ENCODE measurements at regions not wholly inside any gene's neighbourhood (a gene's known extent, or its start where the extent isn't known, plus 50 kb on each side); places are given as distances from the start of the nearest gene placed in this dataset.

DNA sequence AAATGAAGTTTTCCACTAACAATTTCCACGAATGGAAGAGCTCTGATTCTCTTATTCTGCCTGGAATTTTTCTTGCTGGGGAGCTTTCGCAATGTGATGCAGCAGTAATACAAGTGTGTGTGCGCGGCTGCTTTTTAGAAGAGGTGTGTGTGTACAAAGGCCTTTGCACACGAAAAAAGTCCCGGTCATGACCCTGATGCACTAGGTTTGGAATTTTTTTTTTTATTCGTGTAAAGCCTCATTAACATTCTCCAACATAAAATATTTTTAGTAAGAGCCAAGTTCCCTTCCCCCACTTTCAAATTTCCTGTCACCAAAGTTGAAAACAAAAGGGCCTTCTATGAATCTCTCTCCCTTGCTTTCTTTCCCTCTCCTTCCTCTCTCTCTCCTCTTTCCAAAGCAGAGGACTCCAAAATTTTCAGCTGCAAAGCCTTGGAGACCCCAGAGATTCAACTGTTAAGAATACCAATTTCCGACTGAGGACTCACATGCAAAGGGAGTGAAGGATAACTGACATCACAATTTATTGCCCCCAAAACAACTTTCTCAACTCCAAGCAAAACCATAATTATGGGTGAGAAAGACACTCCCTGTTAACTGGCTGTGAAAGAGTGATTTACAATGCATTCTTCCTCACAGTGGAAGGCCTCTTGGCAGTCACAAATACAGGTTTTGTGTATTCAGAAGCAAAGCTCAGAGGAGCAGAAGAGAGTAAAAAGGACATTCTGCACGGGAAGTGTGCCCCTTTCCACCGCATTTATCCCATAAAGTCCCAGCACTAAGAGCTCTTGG is 421.2 kb upstream of the JARID2 start:
- H3K79me2 ChIP-seq: no peaks in the 10 kb centered on the region
- H3K9me3 ChIP-seq (ENCODE audit: low read depth): no peaks in the 10 kb centered on the region
- DNase-seq (ENCODE audit: low spot score): no peak
- H3K27me3 ChIP-seq: no peaks in the 10 kb centered on the region
- no peak overlapping the region for H3K4me3 ChIP-seq
- no peak overlapping the region for H2AFZ ChIP-seq
- H3K4me1 ChIP-seq (ENCODE audit: insufficient read depth): peaks cover 11% of the 10 kb centered on the region
- H3K27ac ChIP-seq: no peak overlapping the region
- no peaks in the 10 kb centered on the region for H3K36me3 ChIP-seq (replicated peaks; ENCODE audit: insufficient read depth, low read depth)
- H3K4me2 ChIP-seq: no peak overlapping the region
- 51% methylated on average over 10 of the region's 10 CpGs for WGBS (ENCODE audit: low lambda C conversion rate, missing lambda C conversion rate)
- no peaks in the 10 kb centered on the region for H4K20me1 ChIP-seq (ENCODE audit: insufficient read depth, poor library complexity, severe bottlenecking)
- no peaks in the 10 kb centered on the region for H3K9me2 ChIP-seq (replicated peaks; ENCODE audit: insufficient read depth)
- TF ChIP-seq EZH2phosphoT487 (IDR thresholded peaks at IDR 0.05; ENCODE audit: low read depth, severe bottlenecking, unreplicated experiment) (no peak), EZH2 (IDR thresholded peaks at IDR 0.05; ENCODE audit: borderline replicate concordance) (no peak)
- TF ChIP-seq, protein P1, sequence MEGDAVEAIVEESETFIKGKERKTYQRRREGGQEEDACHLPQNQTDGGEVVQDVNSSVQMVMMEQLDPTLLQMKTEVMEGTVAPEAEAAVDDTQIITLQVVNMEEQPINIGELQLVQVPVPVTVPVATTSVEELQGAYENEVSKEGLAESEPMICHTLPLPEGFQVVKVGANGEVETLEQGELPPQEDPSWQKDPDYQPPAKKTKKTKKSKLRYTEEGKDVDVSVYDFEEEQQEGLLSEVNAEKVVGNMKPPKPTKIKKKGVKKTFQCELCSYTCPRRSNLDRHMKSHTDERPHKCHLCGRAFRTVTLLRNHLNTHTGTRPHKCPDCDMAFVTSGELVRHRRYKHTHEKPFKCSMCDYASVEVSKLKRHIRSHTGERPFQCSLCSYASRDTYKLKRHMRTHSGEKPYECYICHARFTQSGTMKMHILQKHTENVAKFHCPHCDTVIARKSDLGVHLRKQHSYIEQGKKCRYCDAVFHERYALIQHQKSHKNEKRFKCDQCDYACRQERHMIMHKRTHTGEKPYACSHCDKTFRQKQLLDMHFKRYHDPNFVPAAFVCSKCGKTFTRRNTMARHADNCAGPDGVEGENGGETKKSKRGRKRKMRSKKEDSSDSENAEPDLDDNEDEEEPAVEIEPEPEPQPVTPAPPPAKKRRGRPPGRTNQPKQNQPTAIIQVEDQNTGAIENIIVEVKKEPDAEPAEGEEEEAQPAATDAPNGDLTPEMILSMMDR (IDR thresholded peaks at IDR 0.05; ENCODE audit: poor library complexity): no peak

DNA sequence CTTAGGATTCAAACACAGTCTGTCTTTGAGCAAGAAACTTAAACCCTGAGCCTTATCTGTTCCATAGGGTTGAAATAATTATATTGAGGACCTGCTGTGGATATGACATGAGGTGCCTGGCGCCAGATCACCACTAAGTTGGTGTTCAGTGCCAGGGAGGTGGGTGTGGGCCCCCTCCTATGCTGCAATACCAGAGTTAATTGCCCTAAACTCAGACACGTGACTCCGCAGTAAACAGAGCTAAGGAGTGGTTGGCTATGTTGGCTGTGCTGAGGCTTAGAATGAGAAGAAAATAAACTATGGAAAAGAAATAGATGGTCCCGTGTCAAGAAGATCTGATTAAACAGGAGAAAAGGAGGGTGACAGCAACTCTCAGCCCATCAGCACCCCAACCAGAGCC is 419.4 kb upstream of the JARID2 start:
- H4K20me1 ChIP-seq (ENCODE audit: insufficient read depth, poor library complexity, severe bottlenecking): no peaks in the 10 kb centered on the region
- H3K9me3 ChIP-seq (ENCODE audit: low read depth): no peaks in the 10 kb centered on the region
- H3K4me2 ChIP-seq: no peak overlapping the region
- H2AFZ ChIP-seq: no peak overlapping the region
- H3K79me2 ChIP-seq: no peaks in the 10 kb centered on the region
- 77% methylated on average over 4 of the region's 4 CpGs for WGBS (ENCODE audit: low lambda C conversion rate, missing lambda C conversion rate)
- peaks cover 6% of the 10 kb centered on the region for H3K27me3 ChIP-seq
- no peaks in the 10 kb centered on the region for H3K9me2 ChIP-seq (replicated peaks; ENCODE audit: insufficient read depth)
- DNase-seq (ENCODE audit: low spot score): no peak
- no peak overlapping the region for H3K4me3 ChIP-seq
- H3K27ac ChIP-seq: no peak overlapping the region
- peaks cover 11% of the 10 kb centered on the region for H3K4me1 ChIP-seq (ENCODE audit: insufficient read depth)
- no peaks in the 10 kb centered on the region for H3K36me3 ChIP-seq (replicated peaks; ENCODE audit: insufficient read depth, low read depth)
- TF ChIP-seq EZH2phosphoT487 (IDR thresholded peaks at IDR 0.05; ENCODE audit: low read depth, severe bottlenecking, unreplicated experiment): no peak
- TF ChIP-seq EZH2 (IDR thresholded peaks at IDR 0.05; ENCODE audit: borderline replicate concordance): no peak
- TF ChIP-seq, protein P1 (IDR thresholded peaks at IDR 0.05; ENCODE audit: poor library complexity): no peak

DNA sequence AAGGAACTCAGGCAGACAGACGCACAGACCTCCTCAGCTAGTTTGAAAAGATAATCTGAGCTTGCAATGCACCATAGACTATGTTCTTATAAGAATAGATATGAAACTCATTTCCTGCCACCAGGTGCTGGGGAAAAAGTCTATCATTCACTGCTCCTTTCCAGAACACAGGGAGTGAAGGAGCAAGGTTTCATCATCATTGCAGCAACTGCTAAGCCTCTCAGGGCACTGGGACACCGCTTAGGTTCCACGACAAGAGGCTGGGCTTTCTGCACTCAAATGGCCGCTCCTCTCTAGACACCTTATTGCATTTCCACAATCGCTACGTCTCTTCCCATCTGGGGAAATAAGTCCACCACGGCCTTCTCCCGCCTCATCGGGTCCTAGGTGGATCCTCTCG is 418.5 kb upstream of the JARID2 start:
- Histone ChIP-seq H4K20me1 (ENCODE audit: insufficient read depth, poor library complexity, severe bottlenecking) (no peaks in the 10 kb centered on the region), H3K4me1 (ENCODE audit: insufficient read depth) (peaks cover 11% of the 10 kb centered on the region), H3K27ac (no peak overlapping the region), H3K36me3 (replicated peaks; ENCODE audit: insufficient read depth, low read depth) (no peaks in the 10 kb centered on the region), H3K79me2 (no peaks in the 10 kb centered on the region), H3K4me2 (no peak overlapping the region), H2AFZ (no peak overlapping the region), H3K9me3 (ENCODE audit: low read depth) (no peaks in the 10 kb centered on the region), H3K27me3 (peaks cover 8% of the 10 kb centered on the region), H3K9me2 (replicated peaks; ENCODE audit: insufficient read depth) (no peaks in the 10 kb centered on the region), H3K4me3 (no peak overlapping the region)
- TF ChIP-seq EZH2phosphoT487 (IDR thresholded peaks at IDR 0.05; ENCODE audit: low read depth, severe bottlenecking, unreplicated experiment) (no peak), EZH2 (IDR thresholded peaks at IDR 0.05; ENCODE audit: borderline replicate concordance) (no peak)
- TF ChIP-seq, protein P1 (IDR thresholded peaks at IDR 0.05; ENCODE audit: poor library complexity): no peak
- DNase-seq (ENCODE audit: low spot score): no peak
- 94% methylated on average over 10 of the region's 10 CpGs for WGBS (ENCODE audit: low lambda C conversion rate, missing lambda C conversion rate)
